GM18508 (cell line): ENCODE measurements at regions not wholly inside any gene's neighbourhood (a gene's known extent, or its start where the extent isn't known, plus 50 kb on each side); places are given as distances from the start of the nearest gene placed in this dataset.
"Not testable (repeated sequence)": the region's sequence is repeated elsewhere in the genome, so short reads cannot be mapped to it uniquely, and the experiment has no call there.

Experiments used
- ATAC-seq: cut with Tn5 transposase; IDR thresholded peaks from one replicate; pipeline ENCODE4 v1.9.1; 2021; ENCODE audit warnings: moderate number of reproducible peaks; ENCODE audit not compliant: insufficient read depth, unreplicated experiment

GRCh38 chr13:81089371-81090157, 748.6 kb upstream of the SPRY2 start:
- ATAC-seq: no peak

GRCh38 chr13:81080911-81081454, 740.1 kb upstream of the SPRY2 start:
- ATAC-seq: no peak

- no peak for ATAC-seq
Measured at GRCh38 chr13:81078048-81078447, 737.1 kb upstream of the SPRY2 start.

GRCh38 chr13:81069822-81070221, 728.9 kb upstream of the SPRY2 start:
- not testable (repeated sequence) for ATAC-seq

DNA sequence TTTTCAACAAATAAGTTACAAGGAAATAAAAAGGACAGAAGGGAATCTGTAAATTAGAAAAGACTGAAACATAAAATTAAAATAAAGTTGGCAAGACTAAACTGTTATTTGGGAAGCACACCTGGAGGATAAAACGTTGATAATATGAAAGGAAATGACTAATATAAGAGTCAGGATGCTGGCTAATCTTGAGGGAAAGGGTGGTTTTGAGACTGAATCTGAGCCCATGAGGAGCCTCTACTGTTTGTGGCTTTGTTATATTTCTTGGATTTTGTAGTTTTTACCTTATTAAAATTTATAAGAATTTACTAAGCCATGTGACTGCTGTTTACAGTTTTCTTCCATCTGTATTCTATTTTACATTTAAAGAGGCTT, 718.0 kb upstream of the SPRY2 start:
- ATAC-seq: no peak

DNA sequence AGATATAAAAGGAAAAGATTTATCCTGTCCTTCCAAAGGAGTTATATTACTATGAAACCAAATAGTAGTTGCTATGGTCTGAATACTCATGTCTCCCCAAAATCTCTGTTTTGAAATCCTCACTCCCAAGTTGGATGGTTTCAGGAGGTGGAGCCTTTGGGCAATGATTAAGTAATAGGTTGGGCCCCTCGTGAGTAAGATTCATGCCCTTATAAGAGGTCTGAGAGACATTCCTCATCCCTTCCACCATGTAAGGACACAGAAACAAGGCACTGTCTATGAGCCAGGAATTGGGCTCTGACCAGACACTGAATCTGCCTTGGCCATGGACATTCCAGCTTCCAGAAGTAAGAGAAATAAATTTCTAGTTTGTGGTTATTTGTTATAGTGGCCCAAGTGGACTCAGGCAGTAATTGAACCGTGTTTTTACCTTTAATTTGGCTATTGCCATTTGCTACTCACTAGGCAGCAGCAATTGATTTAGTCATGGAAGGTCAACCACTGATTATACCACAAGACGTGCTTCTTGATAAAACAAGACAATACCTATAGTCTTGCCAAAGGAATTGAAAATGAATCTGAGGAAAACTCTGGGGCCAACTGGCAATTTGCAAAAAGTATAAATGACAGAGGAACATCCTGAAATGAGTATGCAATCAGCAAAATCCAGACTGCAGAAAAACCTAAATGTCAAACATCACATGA, 717.4 kb upstream of the SPRY2 start:
- ATAC-seq: no peak

DNA sequence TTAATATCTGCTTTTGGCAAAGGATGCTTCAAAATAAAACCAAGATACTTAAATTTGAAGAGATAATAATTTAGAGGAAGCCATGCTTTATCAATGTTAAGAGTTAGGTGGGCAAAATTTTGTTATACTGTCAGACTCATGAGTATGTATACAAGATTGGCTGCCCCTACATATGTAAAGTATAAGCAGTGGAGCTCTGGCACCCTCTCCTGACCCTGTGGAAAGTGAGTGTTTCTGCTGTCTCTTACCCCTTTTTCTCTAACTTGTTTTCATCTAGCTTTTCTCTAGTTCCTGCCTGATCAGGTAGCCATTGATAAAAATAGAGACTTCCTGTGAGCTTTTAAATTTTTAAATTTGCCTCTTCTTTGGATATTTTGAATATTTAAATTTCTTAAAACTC, 710.9 kb upstream of the SPRY2 start:
- no peak for ATAC-seq

- ATAC-seq: no peak
Measured at GRCh38 chr13:81048026-81048461, 707.1 kb upstream of the SPRY2 start.

DNA sequence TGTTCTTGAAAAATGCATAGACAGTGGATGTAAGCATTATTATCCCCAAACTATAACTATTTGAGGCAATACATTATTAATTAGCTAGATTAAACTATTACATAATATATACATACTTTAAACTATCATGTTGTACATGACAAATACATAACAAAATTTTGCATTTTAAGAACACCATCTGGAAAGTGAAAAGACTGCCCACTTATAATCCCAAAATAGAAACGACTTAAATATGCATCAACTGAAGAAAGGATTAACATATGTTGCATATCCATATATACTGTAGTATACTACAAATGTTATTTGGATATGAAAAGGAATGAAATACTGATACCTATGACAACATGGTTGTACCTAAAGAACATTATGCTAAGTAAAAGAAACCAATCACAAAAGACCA, 700.8 kb upstream of the SPRY2 start:
- ATAC-seq: no peak

- no peak for ATAC-seq
Measured at GRCh38 chr13:81031996-81032395, 691.1 kb upstream of the SPRY2 start.

GRCh38 chr13:81025091-81025490, 684.2 kb upstream of the SPRY2 start:
- ATAC-seq: no peak

GRCh38 chr13:81021284-81021840, 680.4 kb upstream of the SPRY2 start:
- ATAC-seq: no peak

DNA sequence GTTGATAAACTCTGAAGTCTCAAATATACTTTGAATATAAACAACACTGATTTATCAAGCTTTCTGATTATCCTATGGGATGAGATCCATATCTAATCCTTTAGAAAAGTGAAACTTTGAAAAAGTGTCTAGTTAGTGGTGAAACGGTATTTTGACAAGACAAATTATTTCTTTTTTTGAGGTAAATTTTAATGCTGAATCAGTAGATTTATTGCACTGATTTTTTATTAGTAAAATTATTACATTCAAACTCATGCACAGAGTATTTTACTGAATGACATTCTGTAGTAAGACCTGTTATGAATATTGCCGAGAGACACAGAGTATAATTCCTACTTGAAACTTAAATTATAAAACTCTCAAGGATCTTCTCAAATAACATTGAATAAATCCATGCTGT, 679.1 kb upstream of the SPRY2 start:
- no peak for ATAC-seq

DNA sequence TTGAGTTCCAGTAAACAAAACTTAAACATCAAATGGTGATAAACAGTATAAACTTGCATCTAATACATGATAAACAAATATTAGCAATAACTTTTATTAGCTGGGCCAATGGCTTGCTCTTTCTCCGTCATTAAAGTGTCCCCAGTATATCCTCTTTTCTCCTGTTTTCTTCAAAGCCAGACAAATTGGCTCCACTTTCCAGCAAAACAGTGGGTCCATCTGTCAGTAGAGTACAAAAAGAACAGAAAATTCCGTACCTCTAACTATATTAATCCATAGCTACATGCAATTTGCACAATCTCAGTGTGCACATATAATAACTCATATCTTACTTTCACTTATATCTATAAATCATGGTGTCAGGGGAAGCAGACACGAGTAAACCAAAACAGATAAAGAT, 678.0 kb upstream of the SPRY2 start:
- ATAC-seq: no peak

DNA sequence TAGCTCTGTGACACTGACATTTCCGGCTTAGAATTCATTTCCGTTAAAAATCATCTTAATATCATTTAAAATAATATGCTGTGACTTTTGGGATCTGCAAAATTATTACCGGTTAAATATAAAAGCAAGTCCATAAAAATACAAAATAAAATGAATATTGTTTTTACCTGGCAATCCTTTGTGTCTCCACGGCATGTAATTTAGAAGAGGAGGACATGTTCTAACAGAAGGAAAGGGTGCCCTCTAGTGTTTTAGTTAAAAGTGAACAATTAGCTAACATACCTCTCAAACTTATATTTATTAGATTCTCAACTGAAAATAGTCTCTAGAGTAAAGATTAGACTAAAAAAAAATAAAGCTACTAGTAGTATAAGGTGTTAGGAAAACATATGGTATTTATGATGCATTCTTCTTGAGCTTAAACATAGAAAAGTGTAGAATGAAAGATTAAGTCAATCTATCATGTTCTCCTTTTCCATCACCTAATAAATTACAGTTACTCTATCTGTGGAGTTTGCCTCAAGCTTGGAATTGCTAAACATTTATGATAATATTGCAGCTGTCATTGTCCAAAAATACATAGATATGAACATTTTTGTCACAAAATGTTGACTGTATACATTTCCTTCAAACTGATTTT, 676.7 kb upstream of the SPRY2 start:
- no peak for ATAC-seq

DNA sequence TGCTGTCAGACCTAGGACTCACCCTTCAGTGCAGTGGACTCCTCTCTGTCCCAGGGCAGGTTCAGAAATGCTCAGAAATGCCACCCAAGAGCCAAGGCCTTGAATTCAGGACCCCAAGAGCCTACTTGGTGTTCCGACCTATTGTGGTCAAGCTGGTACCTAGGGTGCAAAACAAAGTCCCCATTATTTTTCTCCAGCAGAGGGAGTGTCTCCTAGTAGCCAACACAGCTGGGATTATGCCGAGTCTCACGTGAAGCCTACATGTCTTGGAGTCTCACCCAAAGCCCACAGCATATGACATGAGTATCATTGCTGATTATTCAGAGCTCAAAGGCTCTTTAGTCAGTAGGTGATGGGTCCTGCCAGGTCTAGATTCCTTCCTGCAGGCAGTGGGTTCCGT, 671.1 kb upstream of the SPRY2 start:
- no peak for ATAC-seq

DNA sequence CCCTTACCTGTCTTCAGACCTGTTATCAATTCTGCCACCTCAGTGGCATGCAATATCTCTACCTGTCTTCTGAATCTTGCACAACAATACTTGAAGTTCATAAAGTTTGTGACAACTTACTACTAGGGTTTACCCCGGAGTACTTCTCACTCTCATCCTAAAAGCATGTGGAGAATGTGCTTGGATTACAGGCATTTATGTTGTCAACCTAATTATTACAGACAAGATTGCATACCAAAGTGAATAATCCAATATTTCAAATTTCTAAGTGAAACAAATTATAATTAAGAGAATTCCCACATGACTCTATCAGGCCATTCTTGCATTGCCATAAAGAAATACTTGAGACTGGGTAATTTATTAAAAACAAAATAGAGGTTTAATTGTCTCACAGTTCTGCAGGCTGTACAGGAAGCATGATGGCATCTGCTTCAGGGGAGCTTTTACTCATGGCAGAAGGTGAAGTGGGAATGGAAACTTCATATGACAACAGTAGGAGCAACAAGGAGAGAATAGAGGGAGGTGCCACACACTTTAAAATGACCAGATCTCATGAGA, 661.0 kb upstream of the SPRY2 start:
- no peak for ATAC-seq

- ATAC-seq: not testable (repeated sequence)
Measured at GRCh38 chr13:80998603-80999002, 657.7 kb upstream of the SPRY2 start.

DNA sequence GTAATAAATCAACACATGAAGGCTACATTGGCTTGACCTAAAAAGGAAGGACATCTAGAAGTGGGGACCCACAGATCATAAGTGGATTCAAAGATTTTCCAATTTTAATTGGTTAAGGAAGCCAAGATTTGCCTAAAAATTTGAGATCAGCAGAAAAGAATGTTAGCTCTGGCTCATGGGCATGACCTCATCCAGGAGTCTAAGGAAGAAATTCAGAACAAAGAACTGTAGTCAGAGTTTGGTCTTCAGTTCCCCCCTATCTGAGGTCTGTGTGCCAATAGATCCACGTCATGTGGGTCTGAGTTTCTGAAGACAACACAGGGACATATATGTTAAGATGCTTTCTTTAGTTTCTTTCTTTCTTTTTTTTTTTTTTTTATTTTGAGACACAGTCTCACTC, 648.8 kb upstream of the SPRY2 start:
- no peak for ATAC-seq

DNA sequence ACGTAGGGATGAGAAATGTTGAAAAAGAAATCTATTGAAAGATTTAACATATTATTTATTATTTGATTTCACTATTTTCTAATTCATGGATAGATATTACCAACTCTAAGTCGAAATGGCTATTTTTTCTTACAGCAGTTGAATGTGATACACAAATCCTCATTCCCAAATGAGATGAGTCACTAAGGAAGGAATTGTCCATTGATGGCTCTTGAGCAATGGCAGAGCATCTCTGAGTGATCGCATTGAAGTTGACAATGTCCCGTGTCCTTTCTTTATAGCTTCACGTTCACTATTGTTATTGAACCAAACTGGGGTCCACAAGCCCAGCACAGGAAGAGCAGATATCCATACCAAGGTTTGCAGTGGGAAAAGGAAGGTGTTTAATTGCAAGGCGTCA, 648.3 kb upstream of the SPRY2 start:
- ATAC-seq: no peak
